Ramos (cell line): ENCODE measurements at regions not wholly inside any gene's neighbourhood (a gene's known extent, or its start where the extent isn't known, plus 50 kb on each side); places are given as distances from the start of the nearest gene placed in this dataset.

Experiments used
- in situ Hi-C: fragments of 300-500 bp; cut with MboI; formaldehyde crosslinking; loops from one replicate; pipeline ENCODE4 v1.14.3; 2022; ENCODE audit warnings: low sequenced_read_pairs; ENCODE audit not compliant: unreplicated experiment

GRCh38 chr4:89604951-89605350, 232.0 kb downstream of the SNCA start:
- in situ Hi-C loops, result no loop called here

- in situ Hi-C loops, result no loop called here
Measured at GRCh38 chr4:89599026-89599425, 237.9 kb downstream of the SNCA start.

GRCh38 chr4:89598602-89599001, 238.4 kb downstream of the SNCA start:
- in situ Hi-C loops, result no loop called here

GRCh38 chr4:89595125-89595789, 241.7 kb downstream of the SNCA start:
- in situ Hi-C loops, result no loop called here

GRCh38 chr4:89590128-89590527, 246.8 kb downstream of the SNCA start:
- in situ Hi-C loops, result no loop called here

- in situ Hi-C loops, result no loop called here
Measured at GRCh38 chr4:89588421-89588820, 248.5 kb downstream of the SNCA start.

- in situ Hi-C loops, result no loop called here
Measured at GRCh38 chr4:89587364-89587763, 249.6 kb downstream of the SNCA start.

- in situ Hi-C loops, result no loop called here
Measured at GRCh38 chr4:89586864-89587263, 250.1 kb downstream of the SNCA start.

GRCh38 chr4:89586318-89586717, 250.6 kb downstream of the SNCA start:
- in situ Hi-C loops, result no loop called here

- in situ Hi-C loops, result no loop called here
Measured at GRCh38 chr4:89582756-89583505, 254.0 kb downstream of the SNCA start.

GRCh38 chr4:89579771-89580170, 257.2 kb downstream of the SNCA start:
- in situ Hi-C loops, result no loop called here

GRCh38 chr4:89576246-89576645, 260.7 kb downstream of the SNCA start:
- in situ Hi-C loops, result no loop called here

GRCh38 chr4:89575840-89576239, 261.1 kb downstream of the SNCA start:
- in situ Hi-C loops, result no loop called here

GRCh38 chr4:89574176-89574575, 262.8 kb downstream of the SNCA start:
- in situ Hi-C loops, result no loop called here

GRCh38 chr4:89573656-89574055, 263.3 kb downstream of the SNCA start:
- in situ Hi-C loops, result no loop called here

GRCh38 chr4:89572224-89572858, 264.6 kb downstream of the SNCA start:
- in situ Hi-C loops, result no loop called here

GRCh38 chr4:89570931-89571330, 263.3 kb upstream of the GPRIN3 start:
- in situ Hi-C loops, result no loop called here

- in situ Hi-C loops, result no loop called here
Measured at GRCh38 chr4:89567936-89568335, 260.3 kb upstream of the GPRIN3 start.

- in situ Hi-C loops, result no loop called here
Measured at GRCh38 chr4:89563431-89563830, 255.8 kb upstream of the GPRIN3 start.

GRCh38 chr4:89562746-89563145, 255.1 kb upstream of the GPRIN3 start:
- in situ Hi-C loops, result no loop called here

- in situ Hi-C loops, result no loop called here
Measured at GRCh38 chr4:89561048-89561447, 253.4 kb upstream of the GPRIN3 start.
